HCT116 (cell line): ENCODE measurements at regions not wholly inside any gene's neighbourhood (a gene's known extent, or its start where the extent isn't known, plus 50 kb on each side); places are given as distances from the start of the nearest gene placed in this dataset.

ENCODE experiments used
- ATAC-seq: fragments of 200-7000 bp; cut with Tn5 transposase; 2 replicates; pipeline ENCODE4 v1.9.1; 2020; ENCODE audit warnings: mild to moderate bottlenecking, moderate library complexity
- BruUV-seq: library from RNA; stranded (reverse); fragments of 400-500 nt; replicated peaks from 2 replicates; lab custom pipeline; 2021; lab: Mats Ljungman, UMichigan
- CTCF ChIA-PET: fragments of 300-600 bp; sonication (Branson Sonifier 250); formaldehyde crosslinking; loops from one replicate; lab custom pipeline; 2021; ENCODE audit warnings: antibody characterized with exemption; lab: Charles Lee
- POLR2A ChIA-PET: fragments of 300-600, 350-600 bp; sonication (Branson Sonifier 250); formaldehyde crosslinking; loops from one replicate; lab custom pipeline; 2021; ENCODE audit warnings: antibody characterized with exemption; lab: Charles Lee
- RAD21 ChIA-PET, 2 experiments: fragments of 300-600 bp; sonication (Branson Sonifier 250); formaldehyde crosslinking; loops; one replicate each; lab custom pipeline; 2023; ENCODE audit warnings: low total read pairs in 2 of 2; ENCODE audit not compliant: uncharacterized antibody in 2 of 2, unreplicated experiment in 2 of 2, low non-redundant PET in 1 of 2; lab: Charles Lee
- DNase-seq: peaks from one replicate; pipeline ENCODE4 v3.0.0-alpha.2; 2010; ENCODE audit warnings: low read depth, low spot score
- H2AFZ ChIP-seq: fragments of 200-600 bp; shearing (Covaris generic), sonication (generic); 2 replicates; pipeline ENCODE4 v1.6.1; 2017; ENCODE audit warnings: low read depth, mixed run types, mixed read lengths, antibody characterized with exemption, low read length; ENCODE audit not compliant: poor library complexity, severe bottlenecking
- H3K27ac ChIP-seq: 2 replicates; pipeline ENCODE4 v1.5.1; 2012; ENCODE audit warnings: low read depth, low read length
- H3K27me3 ChIP-seq: fragments of 200-600 bp; sonication (generic); 2 replicates; pipeline ENCODE4 v1.6.1; 2016; ENCODE audit warnings: mixed run types, low read length, mixed read lengths; ENCODE audit not compliant: insufficient read depth
- H3K36me3 ChIP-seq, 2 experiments: fragments of 200-500 bp in 1 of 2; fragments of 200-600 bp in 1 of 2; sonication (Bioruptor generic) in 1 of 2; sonication (generic) in 1 of 2; 2 replicates each; pipeline versions ENCODE4 v1.5.1 to v1.6.1; 2014 to 2016; ENCODE audit warnings: low read length in 2 of 2, inconsistent platforms in 1 of 2, mixed read lengths in 1 of 2, mixed run types in 1 of 2; ENCODE audit not compliant: insufficient read depth in 2 of 2, control insufficient read depth in 1 of 2
- H3K4me1 ChIP-seq, 2 experiments: fragments of 200-600 bp in 1 of 2; sonication (generic) in 1 of 2; 2 replicates each; pipeline versions ENCODE4 v1.5.1 to v1.6.1; 2012 to 2017; ENCODE audit warnings: low read length in 2 of 2, inconsistent platforms in 1 of 2, mild to moderate bottlenecking in 1 of 2, mixed read lengths in 1 of 2, mixed run types in 1 of 2, moderate library complexity in 1 of 2; ENCODE audit not compliant: insufficient read depth in 2 of 2, control insufficient read depth in 1 of 2
- H3K4me2 ChIP-seq: fragments of 200-600 bp; sonication (generic); 2 replicates; pipeline ENCODE4 v1.6.1; 2017; ENCODE audit warnings: mixed run types, low read length, mixed read lengths
- H3K4me3 ChIP-seq, 2 experiments: fragments of 200-600 bp in 1 of 2; sonication (generic) in 1 of 2; replicated peaks in 1 of 2; 2 replicates each; pipeline ENCODE4 v1.5.1; 2011 to 2016; ENCODE audit warnings: low read length in 2 of 2, control low read depth in 1 of 2, low read depth in 1 of 2, mild to moderate bottlenecking in 1 of 2, mixed read lengths in 1 of 2, mixed run types in 1 of 2
- H3K79me2 ChIP-seq: fragments of 200-600 bp; sonication (generic); 2 replicates; pipeline ENCODE4 v1.6.1; 2017; ENCODE audit warnings: mild to moderate bottlenecking, mixed run types, low read length, moderate library complexity, mixed read lengths; ENCODE audit not compliant: insufficient read depth
- H3K9ac ChIP-seq: fragments of 200-600 bp; sonication (generic); 2 replicates; pipeline ENCODE4 v1.6.1; 2016; ENCODE audit warnings: low read length, mixed read lengths
- H3K9me2 ChIP-seq: fragments of 200-600 bp; sonication (generic), shearing (Covaris generic); 2 replicates; pipeline ENCODE4 v1.6.1; 2017; ENCODE audit warnings: mixed run types, mild to moderate bottlenecking, moderate library complexity; ENCODE audit not compliant: insufficient read depth
- H3K9me3 ChIP-seq, 2 experiments: fragments of 200-500 bp in 1 of 2; fragments of 200-600 bp in 1 of 2; sonication (Bioruptor generic) in 1 of 2; sonication (generic) in 1 of 2; 2 replicates each; pipeline ENCODE4 v1.6.1; 2014 to 2017; ENCODE audit warnings: low read length in 2 of 2, mixed read lengths in 2 of 2, inconsistent platforms in 1 of 2, low read depth in 1 of 2, mild to moderate bottlenecking in 1 of 2, mixed run types in 1 of 2, moderate library complexity in 1 of 2; ENCODE audit not compliant: control insufficient read depth in 1 of 2, insufficient read depth in 1 of 2
- H4K20me1 ChIP-seq: fragments of 200-600 bp; sonication (generic), shearing (Covaris generic); 2 replicates; pipeline ENCODE4 v1.6.1; 2017; ENCODE audit warnings: mixed run types, mild to moderate bottlenecking, moderate library complexity; ENCODE audit not compliant: insufficient read depth
- ATF3 ChIP-seq: IDR thresholded peaks from 2 replicates; pipeline ENCODE4 v1.6.1; 2012
- CBX3 ChIP-seq: IDR thresholded peaks from 2 replicates; pipeline ENCODE4 v1.6.1; 2012; ENCODE audit warnings: low read depth
- CEBPB ChIP-seq: IDR thresholded peaks from 2 replicates; pipeline ENCODE4 v1.6.1; 2012; ENCODE audit warnings: low read depth
- ELF1 ChIP-seq: IDR thresholded peaks from 2 replicates; pipeline ENCODE4 v1.6.1; 2012; ENCODE audit warnings: low read depth, borderline replicate concordance
- EZH2 ChIP-seq: fragments of 200-600 bp; sonication (generic); IDR thresholded peaks from 2 replicates; pipeline ENCODE4 v1.6.1; 2017; ENCODE audit warnings: antibody characterized with exemption, mixed run types
- EZH2phosphoT487 ChIP-seq: fragments of 200-600 bp; IDR thresholded peaks from 2 replicates; pipeline ENCODE4 v1.6.1; 2018; ENCODE audit warnings: antibody characterized with exemption, borderline replicate concordance
- FOSL1 ChIP-seq: IDR thresholded peaks from 2 replicates; pipeline ENCODE4 v1.6.1; 2012; ENCODE audit warnings: low read depth
- JUND ChIP-seq: IDR thresholded peaks from 2 replicates; pipeline ENCODE4 v1.6.1; 2012
- MAX ChIP-seq: IDR thresholded peaks from 2 replicates; pipeline ENCODE4 v1.6.1; 2012
- POLR2AphosphoS5 ChIP-seq: IDR thresholded peaks from 2 replicates; pipeline ENCODE4 v1.6.1; 2011; ENCODE audit warnings: mild to moderate bottlenecking, low read depth, low read length, moderate library complexity
- RAD21 ChIP-seq: IDR thresholded peaks from 2 replicates; pipeline ENCODE4 v1.6.1; 2012; ENCODE audit warnings: low read depth, mild to moderate bottlenecking
- REST ChIP-seq: IDR thresholded peaks from 2 replicates; pipeline ENCODE4 v1.6.1; 2012; ENCODE audit warnings: low read depth
- SIN3A ChIP-seq: IDR thresholded peaks from 2 replicates; pipeline ENCODE4 v1.6.1; 2012; ENCODE audit warnings: low read depth
- SP1 ChIP-seq: IDR thresholded peaks from 2 replicates; pipeline ENCODE4 v1.6.1; 2012; ENCODE audit warnings: low read depth
- SRF ChIP-seq: IDR thresholded peaks from 2 replicates; pipeline ENCODE4 v1.6.1; 2012; ENCODE audit warnings: low read depth
- TCF7L2 ChIP-seq: IDR thresholded peaks from 2 replicates; pipeline ENCODE4 v1.7.0; 2011; ENCODE audit warnings: borderline replicate concordance, inconsistent platforms; ENCODE audit not compliant: insufficient read depth, insufficient read length; ENCODE audit errors: extremely low read depth
- ZNF274 ChIP-seq: fragments of 200-500 bp; sonication (Bioruptor generic); IDR thresholded peaks from 2 replicates; pipeline ENCODE4 v1.6.1; 2014; ENCODE audit warnings: mild to moderate bottlenecking, low read depth, low read length, inconsistent platforms
- intact Hi-C: fragments of 100-400 bp; cut with micrococcal nuclease; formaldehyde crosslinking; loops from 2 replicates; pipeline ENCODE4 v1.10.0; 2022

GRCh38 chr2:53130441-53130943 is 637.1 kb upstream of the CHAC2 start (continued):
- TF ChIP-seq EZH2 (no peak), CEBPB (no peak), CBX3 (no peak), EZH2phosphoT487 (no peak), FOSL1 (no peak)

- intact Hi-C loops, result no loop called here
- ChIA-PET CTCF (no interaction called here), POLR2A (no interaction called here), RAD21 (no interaction called here)
- no peaks in the 10 kb centered on the region for H3K9me2 ChIP-seq
- no TSS peak for BruUV-seq
- TF ChIP-seq CEBPB (peak; percentile 88), CBX3 (no peak), SP1 (peak; percentile 46; the same call in 1 of the 2 replicates), SRF (no peak), FOSL1 (no peak), EZH2 (no peak), ZNF274 (no peak), RAD21 (no peak), MAX (peak; percentile 30; the same call in 1 of the 2 replicates), REST (no peak), SIN3A (no peak), ATF3 (no peak), POLR2AphosphoS5 (no peak), TCF7L2 (no peak), ELF1 (no peak), JUND (peak; percentile 36)
- H3K9me3 ChIP-seq, result no peaks in the 10 kb centered on the region
- DNase-seq, result peak; percentile 28
- no peaks in the 10 kb centered on the region for H3K27me3 ChIP-seq
- peak; percentile 61; the same call in 1 of the 2 replicates for ATAC-seq
- no peak overlapping the region for H3K9ac ChIP-seq
- H3K27ac ChIP-seq, result no peak overlapping the region
- no peak overlapping the region for H3K4me3 ChIP-seq
- H2AFZ ChIP-seq, result peak overlapping the region; percentile 25
- H3K4me2 ChIP-seq, result peak overlapping the region; percentile 63
- no peaks in the 10 kb centered on the region for H4K20me1 ChIP-seq
- H3K79me2 ChIP-seq, result no peaks in the 10 kb centered on the region
- H3K36me3 ChIP-seq, result no peaks in the 10 kb centered on the region
- peaks cover 9 to 27% of the 10 kb centered on the region in 2 experiments; a peak in 3 of 4 replicates for H3K4me1 ChIP-seq
These were observed 637.8 kb upstream of the CHAC2 start for GRCh38 chr2:53129851-53130250.
